ENCODE measurements at regions not wholly inside any gene's neighbourhood (a gene's known extent, or its start where the extent isn't known, plus 50 kb on each side); places are given as distances from the start of the nearest gene placed in this dataset.

DNA sequence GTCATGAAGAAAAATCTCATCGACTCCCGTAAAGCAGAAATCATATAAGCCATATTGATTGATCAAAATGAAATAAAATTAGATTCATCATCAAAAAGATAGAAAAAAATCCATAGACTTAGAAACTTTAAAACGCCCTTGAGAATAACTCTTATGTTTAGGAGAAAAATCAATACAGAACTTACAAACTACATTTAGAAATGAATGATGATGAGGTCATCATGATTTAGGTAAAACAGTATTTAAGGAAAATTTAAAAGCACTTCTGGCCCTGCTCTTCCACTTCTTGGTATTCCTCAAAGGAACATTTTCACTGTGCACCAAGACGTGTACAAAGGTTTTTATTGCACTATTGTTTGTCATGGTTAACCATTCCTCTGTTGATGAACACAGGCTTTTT is 173.4 kb upstream of the PSMD7 start:
- DNase-seq, result no peak
- Histone ChIP-seq H3K4me3 (ENCODE audit: low read depth, low read length) (no peak overlapping the region), H3K27ac (no peak overlapping the region), H3K27me3 (replicated peaks) (no peaks in the 10 kb centered on the region), H3K36me3 (replicated peaks) (no peaks in the 10 kb centered on the region)
- in situ Hi-C loops (cut with HindIII; ENCODE audit: low pct_ligation_motif_present, low sequenced_read_pairs), result no loop called here
- TF ChIP-seq, protein P1, sequence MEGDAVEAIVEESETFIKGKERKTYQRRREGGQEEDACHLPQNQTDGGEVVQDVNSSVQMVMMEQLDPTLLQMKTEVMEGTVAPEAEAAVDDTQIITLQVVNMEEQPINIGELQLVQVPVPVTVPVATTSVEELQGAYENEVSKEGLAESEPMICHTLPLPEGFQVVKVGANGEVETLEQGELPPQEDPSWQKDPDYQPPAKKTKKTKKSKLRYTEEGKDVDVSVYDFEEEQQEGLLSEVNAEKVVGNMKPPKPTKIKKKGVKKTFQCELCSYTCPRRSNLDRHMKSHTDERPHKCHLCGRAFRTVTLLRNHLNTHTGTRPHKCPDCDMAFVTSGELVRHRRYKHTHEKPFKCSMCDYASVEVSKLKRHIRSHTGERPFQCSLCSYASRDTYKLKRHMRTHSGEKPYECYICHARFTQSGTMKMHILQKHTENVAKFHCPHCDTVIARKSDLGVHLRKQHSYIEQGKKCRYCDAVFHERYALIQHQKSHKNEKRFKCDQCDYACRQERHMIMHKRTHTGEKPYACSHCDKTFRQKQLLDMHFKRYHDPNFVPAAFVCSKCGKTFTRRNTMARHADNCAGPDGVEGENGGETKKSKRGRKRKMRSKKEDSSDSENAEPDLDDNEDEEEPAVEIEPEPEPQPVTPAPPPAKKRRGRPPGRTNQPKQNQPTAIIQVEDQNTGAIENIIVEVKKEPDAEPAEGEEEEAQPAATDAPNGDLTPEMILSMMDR (IDR thresholded peaks at IDR 0.05; ENCODE audit: low read depth, low read length, missing control alignments), result no peak

DNA sequence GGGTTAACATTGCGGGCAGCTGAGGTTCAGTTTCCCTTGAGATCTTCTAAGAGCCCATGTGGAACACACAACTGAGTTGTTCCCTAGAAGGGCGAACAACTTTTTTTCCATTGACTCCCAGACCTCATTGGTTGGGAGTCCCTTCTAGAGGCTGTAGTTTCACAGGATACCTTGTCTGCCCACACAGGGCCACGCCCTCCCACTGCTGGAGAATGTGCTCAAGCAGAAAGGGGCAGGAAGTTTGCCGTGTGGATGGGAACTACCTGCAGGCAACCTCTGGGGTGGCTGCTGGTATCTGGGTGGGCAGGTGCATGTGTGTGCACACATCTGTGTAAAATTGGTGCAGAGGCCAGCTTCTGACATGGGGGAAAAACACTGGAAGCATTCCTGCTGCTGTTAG is 178.8 kb upstream of the PSMD7 start:
- in situ Hi-C loops (cut with HindIII; ENCODE audit: low pct_ligation_motif_present, low sequenced_read_pairs), result no loop called here
- no peaks in the 10 kb centered on the region for H3K27me3 ChIP-seq (replicated peaks)
- TF ChIP-seq, protein P1 (IDR thresholded peaks at IDR 0.05; ENCODE audit: low read depth, low read length, missing control alignments), result no peak
- H3K27ac ChIP-seq, result no peak overlapping the region
- H3K4me3 ChIP-seq (ENCODE audit: low read depth, low read length), result no peak overlapping the region
- DNase-seq, result no peak
- no peaks in the 10 kb centered on the region for H3K36me3 ChIP-seq (replicated peaks)

DNA sequence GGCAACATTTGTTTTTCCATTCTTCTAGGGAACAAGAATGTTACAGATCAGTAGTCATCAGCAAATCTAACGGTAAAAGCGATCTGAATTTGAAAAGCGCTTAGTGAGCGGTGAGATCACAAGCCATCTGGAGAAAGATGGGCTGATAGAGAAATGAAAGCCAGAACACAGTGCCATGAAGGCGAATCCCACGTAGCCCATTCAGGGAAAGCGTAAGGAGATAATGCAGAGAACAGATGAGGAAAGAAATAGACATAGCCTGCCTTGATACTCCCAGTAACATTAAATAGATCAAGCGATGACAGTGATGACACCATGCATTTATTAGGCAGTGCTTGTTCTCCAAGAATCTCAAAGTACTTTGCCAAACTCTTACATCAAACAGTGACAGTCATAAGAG is 183.1 kb upstream of the PSMD7 start:
- Histone ChIP-seq H3K36me3 (replicated peaks) (no peaks in the 10 kb centered on the region), H3K4me3 (ENCODE audit: low read depth, low read length) (no peak overlapping the region), H3K27me3 (replicated peaks) (no peaks in the 10 kb centered on the region), H3K27ac (no peak overlapping the region)
- TF ChIP-seq, protein P1 (IDR thresholded peaks at IDR 0.05; ENCODE audit: low read depth, low read length, missing control alignments), result no peak
- in situ Hi-C loops (cut with HindIII; ENCODE audit: low pct_ligation_motif_present, low sequenced_read_pairs), result no loop called here
- no peak for DNase-seq

DNA sequence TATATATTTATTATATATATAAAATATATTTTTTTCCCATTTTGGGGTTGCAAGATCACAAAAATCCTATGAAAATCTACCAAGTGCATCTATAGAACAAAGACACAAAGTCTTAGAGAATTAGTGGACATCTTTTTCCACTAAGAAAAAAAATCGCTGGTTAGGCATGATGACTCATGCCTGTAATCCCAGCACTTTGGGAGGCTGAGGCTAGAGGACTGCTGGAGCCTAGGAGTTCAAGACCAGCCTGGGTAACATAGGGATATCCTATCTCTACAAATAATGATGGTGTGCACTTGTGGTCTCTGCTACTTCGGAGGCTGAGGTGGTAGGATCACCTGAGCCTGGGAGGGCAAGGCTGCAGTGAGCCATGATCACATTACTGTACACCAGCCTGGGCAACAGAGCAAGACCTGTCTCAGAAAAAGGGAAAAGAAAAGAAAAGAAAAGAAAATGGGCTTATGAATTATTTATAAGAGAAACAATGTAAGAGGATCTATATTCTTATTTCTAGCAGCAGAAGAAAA is 185.1 kb upstream of the PSMD7 start:
- no peak overlapping the region for H3K4me3 ChIP-seq (ENCODE audit: low read depth, low read length)
- DNase-seq, result no peak
- H3K27ac ChIP-seq, result no peak overlapping the region
- H3K27me3 ChIP-seq (replicated peaks), result no peaks in the 10 kb centered on the region
- in situ Hi-C loops (cut with HindIII; ENCODE audit: low pct_ligation_motif_present, low sequenced_read_pairs), result no loop called here
- H3K36me3 ChIP-seq (replicated peaks), result no peaks in the 10 kb centered on the region
- TF ChIP-seq, protein P1 (IDR thresholded peaks at IDR 0.05; ENCODE audit: low read depth, low read length, missing control alignments), result no peak

DNA sequence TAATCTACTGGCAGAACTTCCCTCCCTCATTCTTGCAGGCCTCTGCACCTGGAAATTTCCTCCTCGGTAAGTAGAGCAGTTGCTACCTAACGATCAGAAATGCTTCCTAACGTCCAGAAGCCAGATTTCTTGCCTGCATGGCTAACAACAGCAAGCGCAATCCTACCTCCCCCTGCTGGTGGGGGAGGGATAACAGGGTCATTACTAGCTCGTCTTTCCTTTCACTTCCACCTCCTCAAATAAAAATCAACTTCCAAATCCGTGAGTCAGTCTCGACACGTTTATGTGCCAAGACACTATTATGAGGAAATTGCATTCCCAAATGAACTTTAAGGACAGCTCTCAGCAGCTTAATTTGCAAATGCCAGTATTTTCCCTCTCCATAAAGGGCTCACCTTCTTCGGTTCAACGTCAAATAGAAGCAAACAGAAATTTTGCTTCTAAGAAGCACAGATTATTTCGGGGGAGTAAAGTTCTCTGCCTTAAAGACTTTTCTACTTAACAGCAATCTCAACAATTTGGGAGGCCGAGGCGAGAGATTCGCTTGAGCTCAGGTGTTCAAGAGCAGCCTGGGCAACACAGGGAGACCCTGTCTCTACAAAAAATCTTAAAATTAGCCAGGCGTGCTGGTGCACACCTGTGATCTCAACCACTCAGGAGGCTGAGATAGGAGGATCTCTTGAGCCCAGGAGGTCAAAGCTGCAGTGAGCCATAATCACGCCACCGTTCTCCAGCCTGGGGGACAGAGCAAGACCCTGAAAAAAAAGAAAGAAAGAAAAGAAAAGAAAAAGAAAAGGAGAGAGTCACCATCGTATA is 188.6 kb upstream of the PSMD7 start:
- in situ Hi-C loops (cut with HindIII; ENCODE audit: low pct_ligation_motif_present, low sequenced_read_pairs), result no loop called here
- DNase-seq, result peak; percentile 11
- no peak overlapping the region for H3K27ac ChIP-seq
- H3K36me3 ChIP-seq (replicated peaks), result no peaks in the 10 kb centered on the region
- H3K27me3 ChIP-seq (replicated peaks), result no peaks in the 10 kb centered on the region
- H3K4me3 ChIP-seq (ENCODE audit: low read depth, low read length), result no peak overlapping the region
- TF ChIP-seq, protein P1 (IDR thresholded peaks at IDR 0.05; ENCODE audit: low read depth, low read length, missing control alignments), result peak; percentile 47
